Activated naive CD4-positive, alpha-beta T cell treated with anti-CD3 and anti-CD28 coated beads, Interleukin-2, amount 50 U/mL, for 16 hours (primary cell): ENCODE measurements at regions not wholly inside any gene's neighbourhood (a gene's known extent, or its start where the extent isn't known, plus 50 kb on each side); places are given as distances from the start of the nearest gene placed in this dataset.

ENCODE experiments used
- DNase-seq: peaks from one replicate; pipeline ENCODE4 v3.0.0-alpha.2; 2020

GRCh38 chr15:94177112-94177511 lies 54.2 kb upstream of the MCTP2 start:
- DNase-seq: no peak

- DNase-seq: no peak
Observed at GRCh38 chr15:94175420-94175819, 55.9 kb upstream of the MCTP2 start.

- no peak for DNase-seq
Observed at GRCh38 chr15:94174399-94174802, 57.0 kb upstream of the MCTP2 start.

- DNase-seq: no peak
Observed at GRCh38 chr15:94168250-94168649, 63.1 kb upstream of the MCTP2 start.

DNA sequence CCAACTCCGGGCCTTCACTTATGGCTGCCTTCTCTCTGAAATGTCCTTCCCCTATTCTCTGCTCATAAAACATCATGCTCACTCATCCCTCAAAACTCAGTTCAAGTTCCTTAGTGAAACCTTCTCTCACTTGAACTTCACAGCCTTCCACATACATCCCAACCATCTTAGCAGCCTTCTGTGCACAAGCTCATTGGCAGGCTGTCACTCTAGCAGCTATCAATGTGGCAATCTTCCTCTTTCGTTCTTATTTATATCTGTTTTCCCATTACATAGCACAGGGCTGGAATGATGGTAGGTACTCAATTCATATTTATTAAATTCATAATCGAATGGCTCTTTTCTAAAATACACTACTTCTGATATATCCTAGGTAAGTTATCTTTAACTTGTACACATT lies 66.4 kb upstream of the MCTP2 start:
- no peak for DNase-seq

DNA sequence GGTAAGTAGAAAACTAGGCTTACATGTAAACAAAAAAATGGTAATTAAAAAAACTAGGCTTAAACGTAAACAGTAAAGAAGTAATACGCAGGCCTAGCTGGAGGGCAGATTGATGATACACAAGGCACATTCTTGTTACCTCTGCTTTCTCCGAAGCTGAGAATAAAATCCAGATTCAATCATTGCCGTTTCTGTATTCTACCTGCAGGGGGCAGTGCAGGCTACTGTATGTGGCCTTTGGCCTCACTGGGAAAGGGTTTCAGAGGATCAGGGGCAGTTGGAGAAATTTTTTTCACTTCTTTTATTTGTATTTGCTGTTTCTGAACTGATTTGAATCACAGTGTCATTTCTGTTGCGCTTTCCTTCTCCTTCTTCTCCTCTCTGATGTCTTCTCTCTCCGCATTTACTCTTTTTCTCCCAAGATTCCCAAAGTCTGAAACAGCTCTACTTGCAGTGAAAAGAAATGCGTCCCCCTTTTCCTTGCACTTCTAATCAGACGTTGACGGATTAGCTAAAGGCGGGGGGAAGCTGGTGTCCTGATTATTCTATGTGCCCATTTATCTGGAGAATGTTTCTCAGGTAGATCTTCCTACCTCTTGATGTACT lies 67.1 kb upstream of the MCTP2 start:
- peak; percentile 37 for DNase-seq

GRCh38 chr15:94162939-94163338 lies 68.4 kb upstream of the MCTP2 start:
- no peak for DNase-seq

DNA sequence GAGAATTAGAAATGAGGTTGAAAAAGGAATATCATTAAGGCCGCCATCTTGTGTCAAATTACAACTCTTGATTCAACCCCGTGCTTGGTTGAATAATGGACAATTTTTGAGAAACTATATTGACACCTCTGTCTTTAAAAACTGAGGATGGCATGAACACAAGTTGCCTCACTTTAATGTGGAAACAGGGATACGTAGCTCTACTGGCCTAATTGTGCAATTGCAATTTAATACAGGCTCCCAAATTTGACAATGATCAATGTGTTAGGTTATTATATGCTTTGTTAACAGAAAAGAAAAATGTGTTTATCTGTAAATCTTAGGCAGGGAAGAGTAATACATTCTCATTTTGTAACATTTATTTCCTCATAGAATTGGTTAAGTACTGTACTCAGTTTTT lies 77.1 kb upstream of the MCTP2 start:
- DNase-seq: no peak

- DNase-seq: no peak
Observed at GRCh38 chr15:94145046-94145445, 86.3 kb upstream of the MCTP2 start.

DNA sequence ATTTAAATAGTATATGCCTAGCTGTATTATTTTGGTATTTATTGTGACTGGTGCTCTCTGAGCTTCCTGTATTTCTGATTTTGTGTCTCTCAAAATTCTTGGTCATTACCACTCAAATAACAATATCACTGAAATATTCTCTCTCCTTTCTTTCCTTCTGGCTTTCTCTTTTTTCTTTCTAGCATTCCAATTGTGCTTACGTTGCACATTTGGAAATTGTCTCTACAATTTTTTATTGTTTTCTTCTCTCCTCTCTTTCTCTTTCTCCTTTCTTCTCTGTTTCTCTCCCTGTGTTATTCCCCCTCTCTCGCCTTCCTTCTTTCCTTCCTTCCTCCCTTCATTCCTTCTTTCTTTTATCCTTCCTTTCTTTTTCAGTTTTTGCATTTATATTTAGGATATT lies 89.6 kb upstream of the MCTP2 start:
- DNase-seq: no peak

DNA sequence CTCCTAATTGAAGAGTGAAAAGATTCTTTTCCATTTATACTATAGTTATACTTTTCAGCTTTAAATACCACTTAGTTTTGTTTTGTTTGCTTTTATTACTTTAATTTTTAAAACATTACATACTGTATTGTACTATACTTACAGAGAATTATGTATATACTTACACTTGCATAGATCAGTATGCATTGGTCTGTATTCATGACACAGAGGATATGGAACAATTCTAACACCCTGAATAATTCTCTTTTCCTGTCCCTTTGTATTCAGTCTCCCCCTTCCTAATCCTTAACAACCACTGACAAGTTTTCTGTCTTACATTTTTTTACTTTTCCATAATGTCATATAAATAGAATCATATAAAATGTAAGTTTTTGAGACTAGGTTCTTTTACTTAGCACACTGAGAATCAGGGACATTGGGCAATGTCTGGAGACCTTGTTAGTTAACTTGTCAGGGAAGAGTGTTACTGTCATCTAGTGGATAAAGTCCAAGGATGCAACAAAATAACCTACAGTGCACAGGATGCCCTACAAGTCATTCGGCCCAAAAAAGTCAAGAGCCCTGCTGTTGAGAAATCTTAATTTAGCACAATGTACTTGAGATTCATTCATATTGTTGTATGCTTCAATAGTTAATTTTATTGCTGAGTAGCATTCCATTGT lies 95.7 kb upstream of the MCTP2 start:
- DNase-seq: no peak

DNA sequence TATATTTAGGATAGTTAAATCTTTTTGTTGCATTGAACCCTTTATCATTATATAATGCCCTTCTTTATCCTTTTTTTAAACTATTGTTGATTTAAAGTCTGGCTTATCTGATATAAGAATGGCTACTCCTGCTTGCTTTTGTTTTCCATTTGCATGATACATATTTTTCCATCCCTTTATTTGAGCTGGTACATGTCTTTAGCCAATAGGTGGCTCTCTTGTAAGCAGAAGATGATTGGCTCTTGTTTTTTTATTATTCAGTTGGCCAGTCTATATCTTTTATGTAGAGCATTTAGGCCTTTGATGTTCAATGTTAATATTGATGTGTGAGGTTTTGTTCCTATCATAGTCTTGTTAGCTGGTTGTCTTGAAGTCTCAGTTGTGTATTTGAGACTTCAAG lies 99.5 kb upstream of the MCTP2 start:
- no peak for DNase-seq

DNA sequence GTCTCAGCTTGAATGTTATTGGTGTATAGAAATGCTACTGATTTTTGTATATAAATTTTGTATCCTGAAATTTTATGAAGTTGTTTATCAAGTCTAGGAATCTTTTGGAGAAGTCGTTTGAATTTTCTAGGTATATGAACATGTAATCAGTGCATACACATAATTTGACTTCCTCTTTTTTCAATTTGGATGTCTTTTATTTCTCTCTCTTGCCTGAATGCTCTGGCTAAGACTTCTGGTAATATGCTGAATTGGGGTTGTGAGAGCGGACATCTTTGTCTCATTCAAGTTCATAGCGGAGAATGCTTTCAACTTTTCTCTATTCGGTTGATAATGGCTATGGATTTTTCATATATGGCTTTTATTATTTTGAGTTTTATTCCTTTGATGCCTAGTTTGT lies 100.9 kb upstream of the MCTP2 start:
- DNase-seq: no peak

DNA sequence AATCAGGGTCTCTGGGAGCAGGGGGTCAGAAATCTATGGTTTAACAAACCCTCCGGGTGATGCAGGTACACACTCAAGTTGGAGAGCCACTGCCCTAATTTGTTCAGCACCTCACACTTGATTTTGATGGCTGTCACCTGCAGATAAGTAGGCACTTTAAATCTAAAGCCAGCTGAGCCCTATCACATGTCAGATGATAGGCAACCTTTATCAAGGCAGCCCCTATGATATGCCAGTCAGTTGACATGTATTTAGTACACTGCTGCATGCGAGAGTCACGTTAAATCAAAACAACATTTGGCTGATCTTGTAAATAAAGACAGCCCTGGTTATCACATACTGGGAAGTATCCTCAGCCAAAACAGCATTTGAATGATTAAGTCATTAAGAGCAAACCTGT lies 104.4 kb upstream of the MCTP2 start:
- DNase-seq: no peak

GRCh38 chr15:94125698-94126097 lies 105.7 kb upstream of the MCTP2 start:
- DNase-seq: no peak

- DNase-seq: no peak
Observed at GRCh38 chr15:94125156-94125555, 106.2 kb upstream of the MCTP2 start.

- DNase-seq: no peak
Observed at GRCh38 chr15:94122516-94122915, 108.8 kb upstream of the MCTP2 start.

- DNase-seq: no peak
Observed at GRCh38 chr15:94119923-94120775, 111.2 kb upstream of the MCTP2 start.

DNA sequence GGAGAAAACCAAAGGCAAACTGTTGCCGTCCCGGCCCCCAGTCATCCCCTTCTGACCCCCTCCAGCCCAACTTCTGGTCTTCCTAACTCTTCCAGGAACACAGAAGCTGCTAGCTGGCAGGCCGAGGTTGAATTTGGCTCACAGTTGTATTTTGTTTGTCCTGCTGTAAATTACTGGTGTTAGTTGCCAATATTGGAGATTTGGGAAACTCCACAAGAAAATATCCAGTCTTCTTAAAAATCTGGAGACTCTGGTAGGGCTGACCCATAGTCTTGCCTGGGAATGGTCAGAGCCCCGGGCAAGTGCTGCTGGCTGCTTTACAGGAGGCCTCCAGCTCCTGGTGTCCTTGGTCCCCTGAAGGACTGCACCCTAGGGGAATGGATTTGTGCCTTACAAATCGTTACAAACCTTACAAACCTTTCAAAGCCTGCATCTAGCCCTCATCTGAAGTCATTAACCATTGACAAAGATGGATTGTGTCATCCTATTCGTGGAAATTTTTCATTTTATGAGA lies 112.0 kb upstream of the MCTP2 start:
- no peak for DNase-seq

DNA sequence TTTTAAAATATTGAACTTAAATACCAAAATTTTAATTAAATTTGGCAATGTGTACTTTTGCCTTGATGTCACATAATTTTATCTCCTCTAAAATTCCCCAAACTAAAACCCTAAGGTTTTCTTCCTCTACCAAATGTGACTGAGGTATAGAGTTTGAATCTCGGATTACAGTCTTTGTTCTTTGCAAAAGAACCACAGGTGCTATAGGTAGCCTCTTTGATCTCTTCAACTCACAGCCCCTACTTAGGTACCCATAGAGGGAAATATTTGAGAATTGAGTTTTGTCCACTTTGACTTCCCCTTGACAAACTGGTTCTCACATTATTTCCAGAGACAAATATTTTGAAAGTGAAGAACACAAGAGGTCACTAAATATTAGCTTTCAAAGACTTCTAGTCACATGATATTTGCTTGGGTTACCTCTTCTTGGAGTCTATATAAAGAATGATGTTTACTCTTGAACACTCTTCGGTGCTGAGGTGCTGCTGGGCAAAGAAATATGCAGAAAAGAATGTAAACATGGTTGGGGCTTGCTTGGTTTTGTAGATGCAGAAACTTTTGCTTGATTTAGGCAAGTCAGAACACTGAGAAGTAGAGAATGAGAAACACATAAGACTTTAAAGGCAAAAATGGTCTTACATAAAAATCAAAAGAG lies 120.8 kb upstream of the MCTP2 start:
- no peak for DNase-seq

- DNase-seq: no peak
Observed at GRCh38 chr15:94107652-94108051, 123.7 kb upstream of the MCTP2 start.

DNA sequence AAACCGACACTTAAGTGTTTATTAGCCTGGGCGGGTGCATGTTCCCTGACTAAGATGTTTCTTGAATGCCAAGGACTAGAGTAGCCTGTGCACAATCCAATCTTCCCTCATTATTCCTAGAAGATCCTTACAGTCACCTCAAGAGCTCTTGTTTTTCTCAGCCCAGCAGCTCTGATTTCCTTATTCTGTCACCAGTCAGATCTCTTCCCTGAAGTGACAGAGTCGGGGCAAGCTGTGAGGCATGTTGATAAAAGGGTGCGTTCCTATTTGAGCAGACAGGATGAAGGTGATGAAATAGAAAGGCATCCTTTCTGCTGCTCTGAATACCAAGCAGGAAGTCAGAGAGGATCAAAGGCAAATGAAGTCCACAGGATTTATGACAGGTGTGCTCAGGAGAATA lies 125.6 kb upstream of the MCTP2 start:
- DNase-seq: no peak

GRCh38 chr15:94100863-94101262 lies 130.5 kb upstream of the MCTP2 start:
- DNase-seq: no peak

DNA sequence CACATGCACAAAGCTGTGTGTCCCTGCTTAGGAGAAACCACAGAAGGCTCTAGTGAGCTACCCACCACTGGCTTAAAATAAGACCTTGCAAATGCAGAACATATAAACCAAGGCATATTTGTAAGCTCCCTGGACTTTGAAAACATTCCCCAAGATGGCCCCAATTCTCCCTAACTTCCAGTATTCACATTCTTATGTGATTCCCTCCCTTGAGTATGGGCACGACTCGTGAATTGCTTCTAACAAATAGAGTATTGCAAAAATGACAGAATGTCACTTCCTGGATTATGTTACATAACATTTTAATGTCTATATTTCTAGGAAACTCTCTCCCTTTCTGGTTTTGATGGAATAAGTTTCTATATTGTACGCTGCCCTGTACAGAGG lies 131.8 kb upstream of the MCTP2 start:
- DNase-seq: no peak
